ENCODE measurements at regions not wholly inside any gene's neighbourhood (a gene's known extent, or its start where the extent isn't known, plus 50 kb on each side); places are given as distances from the start of the nearest gene placed in this dataset.

GRCh38 chr1:93744299-93744988, 62.8 kb upstream of the BCAR3 start:
- no peak for DNase-seq

GRCh38 chr1:93743465-93743864, 61.8 kb upstream of the BCAR3 start:
- DNase-seq = no peak

- DNase-seq = no peak
These were observed 59.0 kb upstream of the BCAR3 start for GRCh38 chr1:93740601-93741031.

GRCh38 chr1:93740157-93740556, 58.5 kb upstream of the BCAR3 start:
- DNase-seq = no peak

GRCh38 chr1:93739472-93739871, 57.8 kb upstream of the BCAR3 start:
- no peak for DNase-seq

GRCh38 chr1:93738926-93739325, 57.3 kb upstream of the BCAR3 start:
- DNase-seq = no peak

- DNase-seq = no peak
These were observed 56.5 kb upstream of the BCAR3 start for GRCh38 chr1:93738075-93738622.

- DNase-seq = no peak
These were observed 54.1 kb upstream of the BCAR3 start for GRCh38 chr1:93735722-93736121.

GRCh38 chr1:93734999-93735398, 53.4 kb upstream of the BCAR3 start:
- DNase-seq = no peak

GRCh38 chr1:93733340-93733739, 51.7 kb upstream of the BCAR3 start:
- DNase-seq = no peak

GRCh38 chr1:93732514-93732913, 50.9 kb upstream of the BCAR3 start:
- no peak for DNase-seq
